ENCODE measurements at regions not wholly inside any gene's neighbourhood (a gene's known extent, or its start where the extent isn't known, plus 50 kb on each side); places are given as distances from the start of the nearest gene placed in this dataset.
A peak's percentile ranks its signal among the peaks of the same experiment; 100 is the strongest.

DNA sequence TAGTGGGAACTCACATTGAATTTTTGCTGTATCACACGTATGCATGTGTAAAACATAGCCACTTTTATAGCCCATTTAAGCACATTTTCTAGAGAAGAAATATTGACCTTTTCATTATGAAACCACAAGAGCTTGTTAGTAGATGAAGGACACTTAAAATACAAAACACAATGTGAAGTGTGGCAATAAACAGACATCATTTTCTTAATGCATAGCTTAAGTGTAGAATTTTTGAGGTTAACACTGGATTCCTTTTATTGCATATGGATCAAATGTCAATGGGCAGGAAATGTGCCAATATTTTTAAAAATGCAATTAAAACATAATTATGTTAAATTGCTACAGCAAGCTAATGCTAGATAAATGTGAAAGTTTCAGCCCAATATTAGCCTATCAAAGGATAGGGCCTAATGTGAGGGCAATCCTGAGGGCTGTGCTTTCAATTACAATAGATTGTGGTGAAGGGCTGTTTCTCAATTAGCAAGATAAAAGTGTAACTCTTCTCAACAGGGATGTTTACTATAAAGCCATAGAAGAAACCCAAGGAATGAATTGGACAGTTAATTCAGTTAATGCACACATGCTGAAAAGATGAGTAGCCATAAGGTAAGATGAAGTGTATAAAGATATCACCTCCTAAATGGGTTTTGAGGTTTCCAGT is 489.0 kb upstream of the CDIN1 start:
- H2AFZ ChIP-seq (ENCODE audit: low read length): no peak overlapping the region
- WGBS (ENCODE audit: extremely low coverage, insufficient read length, low lambda C conversion rate): no CpG with 5 or more reads among the region's 1 CpG
- Mint-ChIP-seq H3K4me3 (no peak overlapping the region), H3K36me3 (ENCODE audit: insufficient read depth in 1 of 3, low read depth in 3 of 3) (peaks cover 7 to 41% (median 21%) of the 10 kb centered on the region in 3 experiments; a peak in 6 of 7 replicates), H3K4me1 (peaks cover 28 to 29% of the 10 kb centered on the region in 2 experiments), H3K9me3 (peaks cover 17 to 24% of the 10 kb centered on the region in 2 experiments), H3K27ac (peak overlapping the region in 2 of 3 experiments; percentile 80 to 82; a peak in 4 of 7 replicates), H3K27me3 (ENCODE audit: low read depth) (no peaks in the 10 kb centered on the region)
- H2BK120ac ChIP-seq (ENCODE audit: low read depth, low read length, poor library complexity, severe bottlenecking): no peak overlapping the region
- no peak overlapping the region for H4K91ac ChIP-seq (ENCODE audit: insufficient read length, low read depth, low read length)
- no peak for TF ChIP-seq CTCF (conservative IDR thresholded peaks at IDR 0.05)
- H3K4me2 ChIP-seq (ENCODE audit: insufficient read depth, insufficient read length, low read length): no peak overlapping the region
- no peak overlapping the region for H3K4ac ChIP-seq (ENCODE audit: low read depth, low read length)
- no peaks in the 10 kb centered on the region for H3K9me3 ChIP-seq (ENCODE audit: control insufficient read depth, low read depth, low read length)
- no peak overlapping the region for H3K18ac ChIP-seq (ENCODE audit: insufficient read length, low read depth, low read length)
- H4K8ac ChIP-seq (replicated peaks; ENCODE audit: insufficient read length, low read depth, low read length): no peak overlapping the region
- no peak overlapping the region for H2AK5ac ChIP-seq (ENCODE audit: insufficient read length, low read length)
- no peak overlapping the region for H2BK20ac ChIP-seq (ENCODE audit: low read depth, low read length, poor library complexity, severe bottlenecking)
- H3K79me2 ChIP-seq (ENCODE audit: insufficient read depth, low read length): no peaks in the 10 kb centered on the region
- no peaks in the 10 kb centered on the region for H4K20me1 ChIP-seq (ENCODE audit: control insufficient read depth, insufficient read depth, insufficient read length)
- no peak overlapping the region for H2BK5ac ChIP-seq (ENCODE audit: insufficient read length, low read length)
- H2BK12ac ChIP-seq (ENCODE audit: insufficient read length, low read depth, low read length): no peak overlapping the region
- H3K79me1 ChIP-seq (ENCODE audit: insufficient read depth, low read depth, low read length, poor library complexity, severe bottlenecking): no peaks in the 10 kb centered on the region
- no peaks in the 10 kb centered on the region; the same call in 1 of the 2 replicates for H3K4me1 ChIP-seq (ENCODE audit: insufficient read depth, low read length)
- H3K14ac ChIP-seq (ENCODE audit: insufficient read depth, low read length): no peak overlapping the region
- no peaks in the 10 kb centered on the region for H3K27me3 ChIP-seq (ENCODE audit: insufficient read depth, low read length)
- H3K9ac ChIP-seq (ENCODE audit: extremely low read depth, insufficient read length, low read length): no peak overlapping the region
- no peak overlapping the region for H3K56ac ChIP-seq (ENCODE audit: insufficient read length, low read depth, low read length)
- H3K23ac ChIP-seq (ENCODE audit: insufficient read length, low read depth, low read length): no peak overlapping the region
- H3K23me2 ChIP-seq (ENCODE audit: insufficient read length, low read depth, low read length, poor library complexity, severe bottlenecking): no peaks in the 10 kb centered on the region
- H4K5ac ChIP-seq (ENCODE audit: insufficient read length, low read depth, low read length): no peak overlapping the region
- no peak overlapping the region for H2BK15ac ChIP-seq (ENCODE audit: low read depth, low read length)
- no peak overlapping the region for H3T11ph ChIP-seq (ENCODE audit: low read length)
- no peak overlapping the region for H3K27ac ChIP-seq (ENCODE audit: insufficient read length, low read depth, low read length)
- DNase-seq: no peak

Measured in H9 (cell line).